ENCODE measurements at regions not wholly inside any gene's neighbourhood (a gene's known extent, or its start where the extent isn't known, plus 50 kb on each side); places are given as distances from the start of the nearest gene placed in this dataset.
A peak's percentile ranks its signal among the peaks of the same experiment; 100 is the strongest.

GRCh38 chr14:29217813-29218450, 451.3 kb downstream of the FOXG1 start:
- DNase-seq (ENCODE audit: low read depth) = no peak

GRCh38 chr14:29220072-29220471, 453.5 kb downstream of the FOXG1 start:
- no peak for DNase-seq (ENCODE audit: low read depth)

- DNase-seq (ENCODE audit: low read depth) = no peak
Measured at GRCh38 chr14:29220566-29220965, 454.0 kb downstream of the FOXG1 start.

GRCh38 chr14:29222006-29222405, 455.4 kb downstream of the FOXG1 start:
- DNase-seq (ENCODE audit: low read depth) = no peak

GRCh38 chr14:29222671-29223268, 456.2 kb downstream of the FOXG1 start:
- peak; percentile 20 for DNase-seq (ENCODE audit: low read depth)

- DNase-seq (ENCODE audit: low read depth) = no peak
Measured at GRCh38 chr14:29223947-29224346, 457.4 kb downstream of the FOXG1 start.

- no peak for DNase-seq (ENCODE audit: low read depth)
Measured at GRCh38 chr14:29227631-29228030, 461.0 kb downstream of the FOXG1 start.

- DNase-seq (ENCODE audit: low read depth) = no peak
Measured at GRCh38 chr14:29232153-29232552, 465.6 kb downstream of the FOXG1 start.

- no peak for DNase-seq (ENCODE audit: low read depth)
Measured at GRCh38 chr14:29232711-29233110, 466.1 kb downstream of the FOXG1 start.

GRCh38 chr14:29233188-29233587, 466.6 kb downstream of the FOXG1 start:
- DNase-seq (ENCODE audit: low read depth) = no peak

GRCh38 chr14:29235991-29236390, 469.4 kb downstream of the FOXG1 start:
- DNase-seq (ENCODE audit: low read depth) = no peak

- no peak for DNase-seq (ENCODE audit: low read depth)
Measured at GRCh38 chr14:29236401-29236800, 469.8 kb downstream of the FOXG1 start.

GRCh38 chr14:29236848-29237247, 470.3 kb downstream of the FOXG1 start:
- peak; percentile 60 for DNase-seq (ENCODE audit: low read depth)

- peak; percentile 71 for DNase-seq (ENCODE audit: low read depth)
Measured at GRCh38 chr14:29240066-29240465, 473.5 kb downstream of the FOXG1 start.

- DNase-seq (ENCODE audit: low read depth) = peak; percentile 40
Measured at GRCh38 chr14:29242755-29243754, 476.5 kb downstream of the FOXG1 start.

GRCh38 chr14:29255692-29256091, 489.1 kb downstream of the FOXG1 start:
- DNase-seq (ENCODE audit: low read depth) = no peak

GRCh38 chr14:29262979-29263378, 496.4 kb downstream of the FOXG1 start:
- no peak for DNase-seq (ENCODE audit: low read depth)

GRCh38 chr14:29264865-29265264, 498.3 kb downstream of the FOXG1 start:
- no peak for DNase-seq (ENCODE audit: low read depth)

GRCh38 chr14:29265852-29266251, 499.3 kb downstream of the FOXG1 start:
- no peak for DNase-seq (ENCODE audit: low read depth)

- no peak for DNase-seq (ENCODE audit: low read depth)
Measured at GRCh38 chr14:29271669-29272068, 505.1 kb downstream of the FOXG1 start.

GRCh38 chr14:29273513-29273912, 506.9 kb downstream of the FOXG1 start:
- no peak for DNase-seq (ENCODE audit: low read depth)

GRCh38 chr14:29274890-29275596, 508.5 kb downstream of the FOXG1 start:
- no peak for DNase-seq (ENCODE audit: low read depth)

Measured in GM04504 (cell line).